ENCODE measurements at regions not wholly inside any gene's neighbourhood (a gene's known extent, or its start where the extent isn't known, plus 50 kb on each side); places are given as distances from the start of the nearest gene placed in this dataset.

- no peak overlapping the region for H3K9ac ChIP-seq (ENCODE audit: low read depth in 1 of 2, low read length in 2 of 2)
- 87% methylated on average over 4 of the region's 4 CpGs for WGBS
- no peak overlapping the region for H3K27ac ChIP-seq (ENCODE audit: low read depth in 1 of 2, low read length in 2 of 2)
- no peaks in the 10 kb centered on the region for H3K9me3 ChIP-seq (ENCODE audit: control insufficient read depth in 4 of 4, low read length in 3 of 4)
- H3K4me1 ChIP-seq (ENCODE audit: control insufficient read depth in 4 of 4, insufficient read depth in 4 of 4, low read length in 3 of 4): no peaks in the 10 kb centered on the region
- no peak for DNase-seq (ENCODE audit: low spot score)
- H3K4me3 ChIP-seq (ENCODE audit: low read depth in 1 of 3, low read length in 3 of 3): no peak overlapping the region
- TF ChIP-seq FOXA2 (IDR thresholded peaks at IDR 0.05): no peak
- no peak for TF ChIP-seq GABPA (IDR thresholded peaks at IDR 0.05 in 1 of 2, conservative IDR thresholded peaks at IDR 0.05 in 1 of 2)
- H3K27me3 ChIP-seq (ENCODE audit: control insufficient read depth in 4 of 4, insufficient read depth in 4 of 4, low read length in 3 of 4): no peaks in the 10 kb centered on the region
- no peaks in the 10 kb centered on the region for H3K36me3 ChIP-seq (ENCODE audit: control insufficient read depth in 4 of 4, insufficient read depth in 3 of 4, low read depth in 1 of 4, low read length in 3 of 4)
These were observed 268.2 kb upstream of the ATP2B1 start for GRCh38 chr12:89976866-89977265.

GRCh38 chr12:89975574-89975973 lies 266.9 kb upstream of the ATP2B1 start:
- WGBS: 93% methylated on average over 4 of the region's 4 CpGs
- H3K9me3 ChIP-seq (ENCODE audit: control insufficient read depth in 4 of 4, low read length in 3 of 4): no peaks in the 10 kb centered on the region
- no peaks in the 10 kb centered on the region for H3K36me3 ChIP-seq (ENCODE audit: control insufficient read depth in 4 of 4, insufficient read depth in 3 of 4, low read depth in 1 of 4, low read length in 3 of 4)
- H3K4me1 ChIP-seq (ENCODE audit: control insufficient read depth in 4 of 4, insufficient read depth in 4 of 4, low read length in 3 of 4): no peaks in the 10 kb centered on the region
- no peak overlapping the region for H3K4me3 ChIP-seq (ENCODE audit: low read depth in 1 of 3, low read length in 3 of 3)
- no peak overlapping the region for H3K9ac ChIP-seq (ENCODE audit: low read depth in 1 of 2, low read length in 2 of 2)
- DNase-seq (ENCODE audit: low spot score): no peak
- H3K27me3 ChIP-seq (ENCODE audit: control insufficient read depth in 4 of 4, insufficient read depth in 4 of 4, low read length in 3 of 4): no peaks in the 10 kb centered on the region
- TF ChIP-seq ATF3 (IDR thresholded peaks at IDR 0.05) (no peak), FOXA1 (IDR thresholded peaks at IDR 0.05) (no peak), REST (IDR thresholded peaks at IDR 0.05) (no peak), HNF4A (conservative IDR thresholded peaks at IDR 0.05) (no peak), TAF1 (conservative IDR thresholded peaks at IDR 0.05) (no peak), YY1 (IDR thresholded peaks at IDR 0.05) (no peak), FOXA2 (IDR thresholded peaks at IDR 0.05) (no peak), RXRA (IDR thresholded peaks at IDR 0.05) (no peak), JUND (IDR thresholded peaks at IDR 0.05) (no peak), CTCF (IDR thresholded peaks at IDR 0.05; ENCODE audit: low read depth, low read length, missing input control) (no peak), NR2F2 (IDR thresholded peaks at IDR 0.05) (no peak), SP1 (IDR thresholded peaks at IDR 0.05) (no peak), RAD21 (IDR thresholded peaks at IDR 0.05) (no peak), EGR1 (IDR thresholded peaks at IDR 0.05; ENCODE audit: low read depth in 2 of 2) (no peak), MAX (IDR thresholded peaks at IDR 0.05) (no peak), GABPA (IDR thresholded peaks at IDR 0.05 in 1 of 2, conservative IDR thresholded peaks at IDR 0.05 in 1 of 2) (no peak)
- no peak overlapping the region for H3K27ac ChIP-seq (ENCODE audit: low read depth in 1 of 2, low read length in 2 of 2)
